Stimulated activated CD8-positive, alpha-beta memory T cell treated with anti-CD3 and anti-CD28 coated beads, Interleukin-7, amount 100 ng/mL, for 48 hours (primary cell): ENCODE measurements at regions not wholly inside any gene's neighbourhood (a gene's known extent, or its start where the extent isn't known, plus 50 kb on each side); places are given as distances from the start of the nearest gene placed in this dataset.
"Not testable (repeated sequence)": the region's sequence is repeated elsewhere in the genome, so short reads cannot be mapped to it uniquely, and the experiment has no call there.

Source experiments
- DNase-seq, 2 donors: peaks; one replicate each; pipeline ENCODE4 v3.0.0-alpha.2; 2020; ENCODE audit warnings: low read depth in 1 of 2; ENCODE audit errors: extremely low read depth in 1 of 2

DNA sequence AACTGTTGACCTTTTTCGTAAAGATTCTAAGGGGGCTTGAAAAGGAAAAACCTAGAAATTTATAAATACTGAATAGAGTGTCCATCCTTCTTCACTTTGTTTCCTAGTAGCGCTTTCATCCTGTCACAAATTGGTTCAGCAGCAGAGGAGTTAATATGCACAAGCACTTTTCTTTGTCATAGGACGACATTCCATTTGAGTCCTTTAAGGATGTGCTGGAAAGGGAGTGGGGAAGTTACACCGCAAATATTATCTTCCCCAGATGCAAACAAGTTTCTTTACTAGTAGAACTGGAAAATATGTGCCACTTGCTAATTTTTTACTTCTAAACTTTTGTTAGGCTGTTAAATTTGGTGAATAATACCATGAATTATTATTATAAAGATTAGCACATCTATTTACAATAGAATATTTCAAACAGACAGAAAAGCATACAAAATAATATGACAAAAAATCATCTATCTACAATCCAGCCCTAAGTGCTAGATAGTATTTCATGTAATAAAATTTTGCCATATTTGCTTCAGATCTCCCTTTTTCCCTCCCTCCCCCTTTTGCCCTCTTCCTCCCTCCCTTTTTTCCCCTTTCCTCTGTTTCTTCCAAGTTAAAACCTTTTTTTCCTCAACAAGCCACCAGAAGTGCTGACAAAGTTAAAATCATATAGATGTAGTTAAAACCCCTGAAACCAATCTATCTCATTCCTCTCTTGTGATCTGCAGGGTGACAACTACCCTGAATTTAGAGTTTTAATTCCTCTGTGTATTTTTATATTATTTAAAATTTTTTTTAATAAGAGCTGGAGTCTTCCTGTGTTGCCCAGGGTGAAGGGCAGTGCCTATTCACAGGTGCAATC lies 50.5 kb upstream of the MAP4K3 start:
- no peak for DNase-seq

GRCh38 chr2:39488450-39488849 lies 51.4 kb upstream of the MAP4K3 start:
- DNase-seq = no peak

GRCh38 chr2:39490586-39490985 lies 53.5 kb upstream of the MAP4K3 start:
- DNase-seq = no peak

DNA sequence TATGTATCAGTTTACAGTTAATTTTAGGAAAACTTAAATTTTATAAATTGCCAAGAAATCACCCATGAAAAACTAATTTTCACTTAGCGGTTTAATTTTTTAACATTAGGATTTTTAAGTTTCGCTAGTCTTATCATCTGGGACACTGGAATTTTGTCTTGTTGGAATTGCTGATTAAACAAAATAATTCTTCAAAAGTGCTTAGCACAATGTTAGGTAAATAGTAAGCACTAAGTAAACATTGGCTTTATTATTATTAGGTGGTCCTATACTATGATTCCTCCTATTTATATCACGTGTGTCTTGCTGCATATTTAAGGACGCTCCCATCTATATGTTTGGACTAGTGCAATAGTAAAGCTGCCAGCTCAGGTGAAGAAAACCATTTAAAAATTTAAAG lies 54.6 kb upstream of the MAP4K3 start:
- no peak for DNase-seq

DNA sequence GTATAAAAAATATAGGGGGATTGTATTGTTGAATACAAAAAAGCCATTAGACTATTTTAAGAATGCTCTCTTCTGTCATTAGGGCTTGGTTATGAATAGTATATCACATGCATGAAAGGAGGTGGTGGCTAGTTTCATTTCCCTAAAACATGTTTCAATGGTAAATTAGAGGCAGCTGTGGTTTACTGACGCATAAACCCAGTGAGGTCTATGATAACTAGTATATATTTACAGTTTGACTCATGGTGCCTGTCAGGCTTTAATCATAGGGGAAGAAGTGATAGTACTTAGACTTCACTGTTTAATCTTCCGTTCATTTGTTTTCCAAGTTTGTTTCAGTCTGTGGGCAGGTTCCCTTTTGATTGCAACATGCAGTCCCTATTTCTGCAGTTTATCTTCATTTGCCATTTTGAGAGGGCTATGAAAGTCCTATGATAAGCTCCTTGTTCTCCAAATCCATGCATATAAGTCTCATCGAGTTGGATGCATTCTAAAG lies 55.1 kb upstream of the MAP4K3 start:
- no peak for DNase-seq

- DNase-seq = no peak
Measured at GRCh38 chr2:39492716-39493115, 55.6 kb upstream of the MAP4K3 start.

GRCh38 chr2:39494784-39495251 lies 57.7 kb upstream of the MAP4K3 start:
- DNase-seq = no peak

DNA sequence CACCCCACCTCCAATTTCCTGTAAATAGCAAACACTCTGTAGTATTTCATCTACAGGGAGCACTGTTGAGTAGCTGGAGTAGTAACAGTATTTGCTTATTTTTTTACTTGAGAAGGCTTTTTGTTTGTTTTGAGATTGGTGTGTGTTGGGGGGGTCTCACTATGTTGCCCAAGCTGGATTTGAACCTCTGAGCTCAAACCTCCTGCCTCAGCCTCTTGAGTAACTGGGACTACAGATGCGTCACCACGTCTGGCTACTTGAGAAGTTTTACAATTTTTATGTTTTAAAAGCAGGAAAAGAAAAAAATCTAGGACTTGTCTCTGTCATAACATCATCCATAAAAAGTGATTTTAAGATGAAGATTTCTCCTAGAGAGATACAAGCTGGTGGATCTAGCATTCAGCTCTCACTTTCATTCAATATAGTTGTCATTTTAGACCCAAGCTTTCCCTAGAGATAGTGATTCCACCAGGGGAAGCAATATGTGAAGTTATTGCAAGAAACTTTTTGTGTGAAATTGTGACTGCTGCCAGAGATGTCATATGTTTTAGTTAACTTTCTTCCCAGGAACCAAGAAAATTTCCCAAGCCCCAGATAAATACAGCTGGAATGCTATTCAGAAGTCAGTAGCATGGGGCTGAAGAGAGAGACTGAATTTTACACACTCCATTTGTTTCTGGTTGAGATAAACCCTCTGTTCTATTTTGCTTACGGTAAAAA lies 60.2 kb upstream of the MAP4K3 start:
- no peak for DNase-seq

DNA sequence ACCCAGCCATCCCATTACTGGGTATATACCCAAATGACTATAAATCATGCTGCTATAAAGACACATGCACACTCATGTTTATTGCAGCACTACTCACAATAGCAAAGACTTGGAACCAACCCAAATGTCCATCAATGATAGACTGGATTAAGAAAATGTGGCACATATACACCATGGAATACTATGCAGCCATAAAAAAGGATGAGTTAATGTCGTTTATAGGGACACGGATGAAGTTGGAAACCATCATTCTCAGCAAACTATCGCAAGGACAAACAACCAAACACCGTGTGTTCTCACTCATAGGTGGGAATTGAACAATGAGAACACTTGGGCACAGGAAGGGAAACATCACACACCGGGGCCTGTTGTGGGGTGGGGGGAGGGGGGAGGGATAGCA lies 61.1 kb upstream of the MAP4K3 start:
- DNase-seq = not testable (repeated sequence)

GRCh38 chr2:39498786-39499185 lies 61.7 kb upstream of the MAP4K3 start:
- DNase-seq = no peak

GRCh38 chr2:39499336-39499735 lies 62.3 kb upstream of the MAP4K3 start:
- no peak for DNase-seq

DNA sequence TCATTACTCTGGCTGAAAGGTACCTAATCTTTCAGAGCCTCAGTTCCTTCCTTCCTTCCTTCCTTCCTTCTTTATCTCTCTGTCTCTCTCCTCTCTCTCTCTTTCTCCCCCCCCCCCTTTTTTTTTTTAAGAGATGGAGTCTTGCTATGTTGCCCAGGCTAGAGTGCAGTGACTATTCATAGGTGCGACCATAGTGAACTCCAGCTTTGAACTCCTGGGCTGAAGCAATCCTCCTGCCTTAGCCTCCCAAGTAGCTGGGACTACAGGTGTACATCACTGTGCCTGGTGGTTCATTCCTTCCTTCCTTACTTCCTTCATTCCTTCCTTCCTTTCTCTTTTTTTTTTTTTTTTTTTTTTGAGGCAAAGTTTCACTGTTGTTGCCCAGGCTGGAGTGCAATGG lies 64.3 kb upstream of the MAP4K3 start:
- no peak for DNase-seq

DNA sequence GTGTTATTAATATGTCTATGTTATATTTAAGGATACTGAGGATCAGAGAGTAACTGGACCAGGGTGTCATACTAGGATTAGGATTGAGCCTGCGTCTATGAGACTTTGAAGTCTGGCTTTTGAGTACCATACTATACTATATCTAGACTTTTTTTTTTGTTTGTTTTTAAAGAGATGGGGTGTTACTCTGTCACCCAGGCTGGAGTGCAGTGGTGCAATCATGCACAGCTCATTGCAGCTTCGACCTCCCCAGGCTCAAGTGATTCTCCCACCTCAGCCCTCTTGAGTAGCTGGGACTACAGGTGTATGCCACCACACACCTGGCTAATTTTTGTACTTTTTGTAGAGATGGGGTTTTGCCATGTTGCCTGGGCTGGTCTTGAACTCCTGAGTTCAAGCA lies 66.2 kb upstream of the MAP4K3 start:
- DNase-seq = no peak

DNA sequence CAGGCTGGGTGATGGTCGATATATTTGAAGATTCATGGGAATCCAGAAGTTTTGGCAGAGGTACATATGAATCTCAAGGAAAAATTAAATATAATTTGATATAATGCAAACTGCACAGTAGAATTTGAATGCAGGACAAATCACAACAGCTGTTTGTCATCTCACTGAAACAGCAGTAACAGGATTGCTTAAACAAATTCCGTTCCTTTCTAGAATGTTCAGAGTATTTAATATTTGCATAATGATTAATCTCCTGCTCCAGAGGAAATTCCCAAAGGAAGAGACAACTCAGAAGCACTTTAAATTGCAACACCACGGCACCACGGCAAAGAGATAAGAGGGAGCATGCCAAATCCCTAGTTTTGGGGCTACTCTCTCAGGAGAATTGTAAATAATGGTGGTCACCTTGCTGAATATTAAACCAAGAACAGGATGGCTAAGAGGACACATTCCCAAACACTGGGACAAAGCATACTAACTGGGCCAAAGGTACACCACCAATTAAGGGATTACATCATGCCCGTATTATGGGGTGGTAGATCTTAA lies 67.8 kb upstream of the MAP4K3 start:
- no peak for DNase-seq

DNA sequence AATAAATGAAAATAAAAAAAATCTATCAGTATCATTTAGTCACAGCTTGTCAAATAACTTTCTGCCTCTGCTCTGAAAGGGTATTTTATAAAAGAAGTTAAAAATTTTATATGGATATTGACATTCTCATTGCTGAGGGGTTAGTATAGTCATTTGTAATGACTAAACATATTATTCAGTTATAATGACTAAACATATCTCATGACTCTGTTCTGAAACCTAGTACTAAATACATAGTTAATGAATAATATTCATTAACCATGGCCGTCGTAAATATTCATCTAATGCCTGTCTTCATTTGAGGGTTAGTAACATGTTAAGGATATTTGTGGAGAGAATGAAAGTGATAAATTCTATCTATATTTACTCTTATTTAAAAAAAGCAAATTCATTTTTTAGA lies 69.1 kb upstream of the MAP4K3 start:
- DNase-seq = no peak

- DNase-seq = no peak
Measured at GRCh38 chr2:39508198-39508597, 71.1 kb upstream of the MAP4K3 start.

DNA sequence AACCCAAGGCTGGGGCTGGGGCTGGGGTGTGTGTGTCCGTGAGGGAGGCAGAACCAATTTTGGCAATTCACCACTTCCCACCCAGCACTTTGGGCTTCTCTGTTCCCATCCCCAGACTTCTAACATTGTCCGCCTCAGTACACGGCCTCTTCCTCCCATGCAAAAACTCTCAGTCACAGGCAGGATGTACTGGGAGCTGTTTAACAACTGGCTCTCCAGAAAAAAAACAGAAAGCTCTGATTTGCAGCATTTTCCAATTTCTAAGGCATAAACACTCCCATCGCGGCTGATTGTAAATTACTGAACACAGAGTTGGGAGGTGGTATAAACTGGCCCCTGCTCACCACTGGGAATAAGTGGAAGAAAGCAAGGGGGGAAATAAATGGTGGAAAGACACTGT lies 73.1 kb upstream of the MAP4K3 start:
- no peak for DNase-seq

DNA sequence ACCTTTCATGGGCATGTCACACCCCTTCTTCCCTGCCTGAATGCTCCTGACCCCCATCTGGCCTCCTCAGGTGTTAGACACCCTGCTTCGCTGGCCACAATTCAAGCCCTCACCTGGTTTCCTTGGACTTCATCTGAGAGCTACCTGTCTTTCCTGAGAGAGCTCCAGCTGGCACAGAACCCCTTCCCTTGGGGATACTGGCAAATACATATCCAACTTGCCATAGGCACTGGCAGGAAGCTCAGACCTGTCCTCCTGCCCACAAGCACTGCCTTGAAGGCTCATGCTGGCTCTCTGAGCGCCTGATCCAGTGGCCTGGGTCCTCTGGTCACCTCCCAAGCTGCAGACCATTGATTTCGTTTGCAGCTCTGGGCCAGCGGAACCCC lies 74.1 kb upstream of the MAP4K3 start:
- DNase-seq = no peak

DNA sequence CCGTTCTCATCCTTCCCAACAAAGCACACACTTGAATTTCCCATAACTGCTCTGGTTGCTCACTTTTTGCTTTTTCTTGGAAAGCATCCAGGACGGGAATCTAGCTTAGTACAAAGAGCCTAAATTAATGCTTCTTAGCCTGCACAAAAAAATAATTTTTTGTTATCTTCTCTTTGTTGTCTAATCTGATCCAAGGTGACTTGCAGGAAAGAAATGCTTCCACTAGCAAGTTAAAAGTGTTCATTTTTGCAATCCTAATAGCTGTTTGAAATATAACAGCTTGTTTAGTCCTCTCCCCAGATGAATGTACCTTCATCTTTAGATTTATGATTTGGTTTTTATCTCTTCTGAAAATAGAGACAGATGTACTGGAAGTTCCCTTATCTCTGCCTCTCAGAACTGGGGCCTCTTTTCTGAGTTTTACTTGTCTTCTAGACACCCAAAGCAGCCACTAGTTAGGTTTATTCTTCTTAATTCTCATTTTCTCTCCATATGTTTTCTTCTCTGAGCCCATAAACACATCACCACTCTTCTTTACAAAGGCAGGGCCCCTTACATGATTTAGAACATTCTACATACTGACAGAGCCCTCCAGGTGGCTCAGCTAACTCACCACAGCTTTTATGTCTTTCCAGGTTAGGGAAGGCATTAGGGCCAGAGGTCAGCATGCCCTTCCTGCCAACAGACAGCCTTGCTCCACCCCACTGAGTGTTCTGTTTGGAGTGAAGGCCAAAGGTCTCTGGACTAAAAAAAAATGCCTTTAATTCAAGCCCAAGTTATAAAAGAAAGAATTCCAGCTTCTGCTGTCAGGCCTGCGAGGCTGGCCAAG lies 74.7 kb upstream of the MAP4K3 start:
- no peak for DNase-seq

GRCh38 chr2:39512434-39512935 lies 75.4 kb upstream of the MAP4K3 start:
- DNase-seq = no peak

DNA sequence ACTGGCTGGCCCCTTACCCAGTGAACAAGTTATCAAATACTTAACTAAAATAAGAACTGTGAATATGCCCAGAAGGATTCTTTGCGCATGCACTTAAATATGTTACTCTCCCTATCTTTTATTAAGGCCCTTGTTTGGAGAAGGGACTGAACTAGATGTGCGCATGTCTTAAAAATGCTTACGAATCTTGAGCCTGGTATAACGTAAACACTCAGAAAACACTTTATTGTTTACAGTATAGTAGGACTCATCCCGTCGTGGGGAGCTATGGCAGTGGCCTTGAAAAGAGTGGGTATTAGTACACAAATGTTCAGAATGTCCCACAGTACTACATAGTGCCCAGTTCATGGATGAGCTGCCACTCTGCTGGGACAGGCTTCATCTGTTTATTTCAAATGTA lies 75.9 kb upstream of the MAP4K3 start:
- no peak for DNase-seq
